Lung (tissue), 11 donors: ENCODE measurements at regions not wholly inside any gene's neighbourhood (a gene's known extent, or its start where the extent isn't known, plus 50 kb on each side); places are given as distances from the start of the nearest gene placed in this dataset.

Experiments
- ATAC-seq: fragments of 200-7000 bp; cut with Tn5 transposase; one replicate; pipeline ENCODE4 v1.9.1; 2020; ENCODE audit warnings: moderate number of reproducible peaks; ENCODE audit not compliant: insufficient read depth, low FRiP score
- DNase-seq, 3 donors: peaks; one replicate each; pipeline ENCODE4 v3.0.0-alpha.2; 2013 to 2017
- H3K27ac ChIP-seq, 2 donors: one replicate each; pipeline ENCODE4 v1.5.1; 2013; ENCODE audit warnings: mild to moderate bottlenecking in 2 of 2, moderate library complexity in 2 of 2, control low read depth in 1 of 2, inconsistent platforms in 1 of 2, low read depth in 1 of 2, low read length in 1 of 2
- H3K27me3 ChIP-seq, 3 donors: one replicate each; pipeline ENCODE4 v1.5.1; 2013; ENCODE audit warnings: low read length in 2 of 3; ENCODE audit not compliant: control insufficient read depth in 3 of 3, insufficient read depth in 3 of 3
- H3K36me3 ChIP-seq, 4 donors: one replicate each; pipeline ENCODE4 v1.5.1; 2013; ENCODE audit warnings: low read length in 4 of 4, mild to moderate bottlenecking in 1 of 4, moderate library complexity in 1 of 4; ENCODE audit not compliant: control insufficient read depth in 4 of 4, insufficient read depth in 4 of 4
- H3K4me1 ChIP-seq, 5 donors: one replicate each; pipeline ENCODE4 v1.5.1; 2013; ENCODE audit warnings: low read length in 5 of 5, mild to moderate bottlenecking in 2 of 5, moderate library complexity in 1 of 5; ENCODE audit not compliant: control insufficient read depth in 5 of 5, insufficient read depth in 5 of 5
- H3K4me3 ChIP-seq: one replicate; pipeline ENCODE4 v1.5.1; 2013; ENCODE audit warnings: mild to moderate bottlenecking, control low read depth, moderate library complexity
- H3K9ac ChIP-seq, 2 donors: one replicate each; pipeline ENCODE4 v1.5.1; 2013; ENCODE audit warnings: low read length in 2 of 2, control low read depth in 1 of 2; ENCODE audit not compliant: insufficient read depth in 1 of 2
- H3K9me3 ChIP-seq, 4 donors: one replicate each; pipeline ENCODE4 v1.5.1; 2013; ENCODE audit warnings: low read length in 3 of 4, mild to moderate bottlenecking in 1 of 4, moderate library complexity in 1 of 4; ENCODE audit not compliant: control insufficient read depth in 4 of 4, insufficient read depth in 3 of 4
- WGBS, 2 donors: extraction: QIAGEN DNeasy Blood & Tissue Kit; methylation state at CpG; one replicate each; pipeline ENCODE4 v1.1.7; 2013; 5-methylcytosine and 5-hydroxymethylcytosine counted together
- TF ChIP-seq, protein P1 (sequence below): IDR thresholded peaks from 2 replicates; pipeline ENCODE4 v1.5.1; 2012; ENCODE audit warnings: mild to moderate bottlenecking; ENCODE audit errors: control extremely low read depth, extremely low read depth
- donor health status: control.
- donor health status: control.
- donor health status: Bipolar disorder and iron deficiency.
- donor health status: healthy.
- donor health status: DM: yes; HTN: yes; CAD: no.

DNA sequence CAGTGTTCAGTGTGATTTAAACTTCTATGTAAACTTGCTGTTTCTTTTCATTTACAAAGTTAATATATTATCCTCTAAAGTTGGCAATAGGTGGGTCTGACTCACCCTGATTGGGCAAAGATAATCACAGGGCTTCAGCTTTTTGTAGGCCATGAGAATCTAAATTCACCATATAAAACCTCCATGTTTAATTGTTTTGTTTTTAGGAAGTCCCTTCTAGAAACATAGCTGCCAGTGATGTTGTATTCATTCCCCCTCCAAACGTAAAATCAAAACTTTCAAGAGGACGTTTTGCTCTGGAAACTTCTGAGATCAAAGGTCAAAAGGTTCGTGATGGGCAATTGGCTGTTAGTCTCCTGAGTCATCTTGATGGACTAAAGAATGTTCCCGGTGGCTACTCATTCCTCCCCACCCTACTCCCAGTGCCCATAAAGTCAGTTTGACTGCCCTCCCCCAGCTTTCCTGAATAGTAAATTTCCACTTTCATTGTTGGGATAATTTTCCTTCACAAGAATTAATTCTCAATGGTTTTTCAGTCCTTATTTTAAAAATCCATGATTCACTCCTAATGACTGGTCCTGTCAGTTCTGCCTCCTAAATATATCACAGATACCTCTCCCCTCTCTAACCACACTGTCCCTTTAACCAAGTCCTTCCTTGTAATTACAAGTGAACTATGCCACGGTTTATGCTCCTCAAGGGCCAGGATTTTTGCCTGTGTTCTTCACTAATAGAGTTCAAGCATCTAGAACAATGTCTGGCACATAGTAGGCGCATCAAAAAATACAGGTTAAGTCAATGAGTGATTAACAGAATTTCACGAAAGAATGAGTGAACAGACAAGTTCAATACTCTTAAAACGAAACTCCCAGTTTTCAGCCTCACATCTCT, 164.4 kb upstream of the VRK2 start:
- Histone ChIP-seq H3K9ac (no peak overlapping the region), H3K27me3 (no peaks in the 10 kb centered on the region), H3K4me3 (no peak overlapping the region), H3K9me3 (no peaks in the 10 kb centered on the region), H3K36me3 (no peaks in the 10 kb centered on the region), H3K4me1 (peaks cover 0 to 12% (median 0%) of the 10 kb centered on the region in 5 donors), H3K27ac (no peak overlapping the region)
- ATAC-seq, result no peak
- no peak for DNase-seq
- TF ChIP-seq, protein P1, sequence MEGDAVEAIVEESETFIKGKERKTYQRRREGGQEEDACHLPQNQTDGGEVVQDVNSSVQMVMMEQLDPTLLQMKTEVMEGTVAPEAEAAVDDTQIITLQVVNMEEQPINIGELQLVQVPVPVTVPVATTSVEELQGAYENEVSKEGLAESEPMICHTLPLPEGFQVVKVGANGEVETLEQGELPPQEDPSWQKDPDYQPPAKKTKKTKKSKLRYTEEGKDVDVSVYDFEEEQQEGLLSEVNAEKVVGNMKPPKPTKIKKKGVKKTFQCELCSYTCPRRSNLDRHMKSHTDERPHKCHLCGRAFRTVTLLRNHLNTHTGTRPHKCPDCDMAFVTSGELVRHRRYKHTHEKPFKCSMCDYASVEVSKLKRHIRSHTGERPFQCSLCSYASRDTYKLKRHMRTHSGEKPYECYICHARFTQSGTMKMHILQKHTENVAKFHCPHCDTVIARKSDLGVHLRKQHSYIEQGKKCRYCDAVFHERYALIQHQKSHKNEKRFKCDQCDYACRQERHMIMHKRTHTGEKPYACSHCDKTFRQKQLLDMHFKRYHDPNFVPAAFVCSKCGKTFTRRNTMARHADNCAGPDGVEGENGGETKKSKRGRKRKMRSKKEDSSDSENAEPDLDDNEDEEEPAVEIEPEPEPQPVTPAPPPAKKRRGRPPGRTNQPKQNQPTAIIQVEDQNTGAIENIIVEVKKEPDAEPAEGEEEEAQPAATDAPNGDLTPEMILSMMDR, result no peak
- WGBS, 2 donors, result 85 to 87% methylated on average over 8 of the region's 8 CpGs

DNA sequence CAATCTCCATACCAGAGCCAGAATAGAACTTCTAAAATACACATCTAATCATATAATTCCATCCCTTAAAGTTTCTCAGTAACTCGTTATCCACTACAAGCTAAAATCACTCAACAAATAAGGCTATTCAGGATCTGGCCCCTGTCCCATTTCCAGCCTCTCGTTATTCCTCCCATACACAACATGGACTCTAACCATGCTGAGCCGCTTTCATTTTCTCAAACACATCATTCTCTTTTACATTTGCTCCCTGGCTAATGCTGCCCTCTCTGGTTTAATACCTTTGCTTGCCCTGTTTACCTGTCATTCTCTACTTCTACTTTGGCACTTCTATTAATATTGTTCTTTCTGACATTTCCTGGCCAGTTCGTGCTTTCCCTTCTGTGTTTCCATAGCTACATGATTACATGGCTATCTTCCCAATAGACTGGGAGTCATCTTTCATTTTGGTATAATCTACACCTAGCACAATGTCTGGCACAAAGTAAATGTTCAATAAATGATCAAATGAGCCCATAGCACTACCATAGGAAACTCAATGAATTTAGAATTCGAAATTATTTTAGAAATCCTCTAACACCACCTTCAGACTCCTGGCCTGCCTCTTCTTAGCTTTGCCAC, 163.6 kb upstream of the VRK2 start:
- Histone ChIP-seq H3K27me3 (no peaks in the 10 kb centered on the region), H3K27ac (no peak overlapping the region), H3K9ac (no peak overlapping the region), H3K9me3 (no peaks in the 10 kb centered on the region), H3K4me1 (peaks cover 0 to 9% (median 0%) of the 10 kb centered on the region in 5 donors), H3K4me3 (no peak overlapping the region), H3K36me3 (no peaks in the 10 kb centered on the region)
- peak in 1 of 3 donors; percentile 53 for DNase-seq
- ATAC-seq, result no peak
- TF ChIP-seq, protein P1, result no peak
- WGBS, 2 donors, result 66 to 86% methylated on average over 5 of the region's 5 CpGs

DNA sequence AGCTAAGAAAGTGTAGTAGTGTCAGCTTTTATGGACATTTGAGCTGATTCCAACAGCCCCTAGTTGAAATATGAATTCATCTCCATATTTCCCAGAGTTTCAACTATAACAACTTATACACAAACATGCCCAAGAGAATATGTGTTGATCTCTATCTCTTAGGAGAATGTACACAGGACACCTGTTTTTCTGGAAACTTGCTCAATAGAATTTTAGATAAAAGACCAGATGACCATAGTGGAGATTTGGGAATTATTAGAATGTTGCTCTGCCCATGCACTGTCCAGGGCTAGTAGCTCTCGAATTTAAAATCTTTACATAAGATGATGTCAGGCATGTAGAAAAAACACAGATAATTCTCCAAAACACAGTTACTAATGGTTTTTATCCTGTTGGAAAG, 162.3 kb upstream of the VRK2 start:
- Histone ChIP-seq H3K4me3 (no peak overlapping the region), H3K27me3 (no peaks in the 10 kb centered on the region), H3K36me3 (no peaks in the 10 kb centered on the region), H3K27ac (no peak overlapping the region), H3K9ac (no peak overlapping the region), H3K4me1 (peaks cover 0 to 5% (median 0%) of the 10 kb centered on the region in 5 donors), H3K9me3 (no peaks in the 10 kb centered on the region)
- no peak for ATAC-seq
- 95 to 98% methylated on average over 1 of the region's 1 CpG for WGBS, 2 donors
- DNase-seq, result no peak
- TF ChIP-seq, protein P1, result no peak
